NCI-H1417 (cell line): ENCODE measurements at regions not wholly inside any gene's neighbourhood (a gene's known extent, or its start where the extent isn't known, plus 50 kb on each side); places are given as distances from the start of the nearest gene placed in this dataset.

Experiments
- DNase-seq, 3 experiments: peaks; one replicate each; lab custom pipeline; 2025; lab: John Stamatoyannopoulos, UW

DNA sequence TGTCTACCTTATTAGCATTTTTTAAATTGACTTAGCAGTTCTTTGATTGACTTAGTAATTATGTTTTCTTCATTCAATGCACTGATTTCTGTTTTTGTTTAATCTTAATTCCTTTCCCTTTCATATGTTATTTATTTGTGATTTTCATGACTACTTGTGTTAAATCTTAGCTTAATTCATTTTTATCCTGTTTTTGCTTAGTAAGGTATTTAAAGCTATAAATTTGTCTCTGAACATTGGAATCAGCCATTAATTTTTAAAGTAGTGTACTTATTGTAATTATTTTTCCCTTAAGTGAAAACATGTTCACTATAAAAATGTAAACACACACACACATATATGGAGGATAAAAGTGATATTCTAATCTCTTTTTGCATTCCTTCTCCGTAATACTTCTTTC is 109.1 kb upstream of the DIPK2B start:
- DNase-seq: no peak

DNA sequence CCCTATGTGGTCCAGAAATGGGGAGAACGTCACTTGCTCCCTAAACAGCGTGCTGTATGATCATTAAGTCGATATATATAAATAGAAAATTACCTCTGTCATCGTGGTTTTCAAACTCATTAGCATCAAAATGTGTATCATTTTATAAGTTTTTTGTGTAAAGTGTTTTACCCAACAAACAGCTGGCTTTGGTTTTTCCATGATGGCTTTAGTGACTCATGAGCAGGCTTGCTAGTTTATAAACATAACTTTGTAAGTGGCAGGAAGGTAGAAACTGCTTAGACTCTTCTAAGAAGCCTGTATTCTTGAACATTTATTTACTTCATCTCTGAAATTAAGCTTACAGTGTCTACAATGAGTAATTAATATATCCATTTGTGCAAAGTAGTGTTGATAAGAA is 108.4 kb upstream of the DIPK2B start:
- no peak for DNase-seq

DNA sequence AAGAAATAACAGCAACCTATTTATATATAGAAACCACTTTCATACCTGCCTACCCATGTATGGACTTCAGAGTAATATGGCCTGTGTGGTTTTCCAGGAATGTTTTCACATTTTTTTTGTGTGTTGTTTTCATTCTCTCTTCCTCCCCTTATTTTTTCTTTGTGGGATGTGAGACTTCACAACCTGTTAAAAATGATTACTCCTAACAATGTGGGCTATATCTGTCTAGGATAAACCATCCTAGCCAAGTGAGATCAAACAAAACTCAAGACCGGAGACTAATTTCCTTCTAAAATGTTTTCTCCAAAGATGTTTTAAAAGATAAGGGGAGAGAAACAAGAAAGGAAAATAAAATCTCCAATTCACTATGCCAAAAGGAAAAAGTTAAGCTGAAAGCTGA is 106.1 kb upstream of the DIPK2B start:
- DNase-seq: no peak

DNA sequence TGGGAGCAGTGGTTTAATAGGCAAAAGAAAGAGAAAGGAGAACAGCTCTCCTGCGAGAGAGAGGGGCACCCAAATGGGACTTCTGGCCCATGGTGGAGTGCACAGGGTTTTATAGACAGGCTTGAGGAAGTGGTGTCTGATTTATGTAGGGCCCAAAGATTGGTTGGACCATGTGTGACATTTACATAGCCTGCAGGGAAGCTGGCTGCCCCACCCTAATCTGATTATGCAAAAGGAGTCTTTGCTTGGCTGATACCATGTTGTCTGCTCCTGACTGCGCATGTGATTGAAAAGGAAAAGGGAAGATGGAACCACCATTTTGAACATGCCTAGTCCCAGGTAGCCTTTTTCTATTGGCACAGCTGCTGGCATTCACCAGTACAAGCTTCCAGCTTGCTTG is 100.0 kb upstream of the DIPK2B start:
- DNase-seq: no peak

DNA sequence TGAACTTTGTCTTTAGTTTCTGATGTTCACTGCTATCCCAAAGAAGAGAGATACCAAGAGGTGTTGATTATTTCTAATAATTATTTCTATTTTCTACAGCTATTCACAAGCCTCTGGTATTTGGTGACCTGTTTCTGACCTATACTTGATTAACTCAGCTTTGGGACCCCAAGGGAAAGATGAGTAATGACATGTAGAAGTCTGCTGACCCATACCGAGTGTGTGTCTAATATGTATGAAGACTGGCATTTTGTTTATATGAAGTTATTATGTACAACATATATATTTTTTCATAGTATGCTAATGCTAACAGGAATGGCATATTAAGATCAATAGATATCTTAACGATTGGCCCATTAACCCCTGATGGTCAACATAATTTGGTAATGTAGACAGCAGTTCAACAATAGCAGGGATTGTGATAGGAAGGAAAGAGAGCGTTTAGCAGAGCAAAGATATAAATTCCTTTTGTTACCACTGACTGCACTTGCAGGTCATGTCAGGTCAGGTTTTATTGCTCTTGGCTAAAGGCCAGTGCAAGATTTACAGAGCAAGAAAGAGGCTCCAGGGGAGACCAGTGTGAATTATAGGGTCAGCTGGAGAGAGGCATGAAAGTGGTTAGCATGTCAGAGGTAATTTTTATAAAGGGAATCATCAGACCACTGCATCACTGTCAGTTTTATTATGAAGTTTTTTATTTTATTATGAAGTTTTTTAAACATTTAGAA is 94.7 kb upstream of the DIPK2B start:
- DNase-seq: peak in 2 of 3 experiments; percentile 75 to 96

DNA sequence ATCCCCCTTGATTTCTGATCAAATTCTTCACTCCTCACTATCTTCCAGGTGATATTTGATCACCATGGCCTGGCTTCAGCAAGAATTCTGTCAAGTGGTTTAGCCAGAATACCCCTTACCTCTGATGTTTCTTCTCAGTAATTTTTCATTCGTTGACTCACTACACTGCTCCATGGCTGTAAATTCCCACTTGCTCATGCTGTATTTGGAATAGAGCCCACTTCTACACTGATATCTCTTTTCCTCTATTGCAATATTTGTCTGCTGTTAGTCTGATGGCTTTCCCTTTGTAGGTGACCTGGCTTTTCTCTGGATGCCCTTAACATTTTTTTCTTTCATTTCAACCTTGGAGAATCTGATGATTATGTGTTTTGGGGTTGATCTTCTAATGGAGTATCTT is 73.9 kb upstream of the DIPK2B start:
- DNase-seq: no peak

DNA sequence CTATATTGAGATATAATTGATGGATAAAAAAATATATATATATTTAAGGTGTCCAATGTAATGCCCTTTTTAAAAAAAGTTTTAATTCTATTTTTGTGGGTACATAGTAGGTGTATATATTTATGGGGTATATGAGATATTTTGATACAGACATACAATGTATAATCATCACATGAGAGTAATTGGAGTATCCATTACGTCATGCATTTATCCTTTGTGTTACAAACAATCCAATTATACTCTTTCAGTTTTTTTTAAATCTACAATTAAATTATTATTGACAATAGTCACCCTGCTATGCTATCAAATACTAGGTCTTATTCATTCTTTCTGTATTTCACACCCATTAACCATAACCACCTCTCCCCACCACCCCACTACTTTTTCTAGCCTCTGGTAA is 66.3 kb upstream of the DIPK2B start:
- peak in 2 of 3 experiments; percentile 19 to 69 for DNase-seq

DNA sequence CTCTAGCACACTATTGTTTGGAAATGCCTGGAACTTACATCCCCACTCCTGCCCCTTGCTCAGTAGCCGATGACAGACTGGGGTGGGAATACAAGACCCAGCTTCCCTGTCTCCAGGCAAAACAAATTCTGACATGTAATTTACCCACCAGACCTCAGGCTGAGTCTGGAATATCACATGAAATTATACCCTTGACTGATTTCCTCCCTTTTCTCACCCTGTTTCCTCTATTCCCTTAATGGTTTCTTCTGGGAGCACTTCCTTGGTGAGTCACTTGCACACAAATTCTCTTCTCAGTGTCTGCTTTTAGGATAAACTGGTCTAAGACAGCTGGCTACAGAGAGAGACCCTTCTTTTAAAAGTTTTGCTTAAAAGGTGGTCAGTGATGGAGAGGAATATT is 65.8 kb upstream of the DIPK2B start:
- DNase-seq: no peak

DNA sequence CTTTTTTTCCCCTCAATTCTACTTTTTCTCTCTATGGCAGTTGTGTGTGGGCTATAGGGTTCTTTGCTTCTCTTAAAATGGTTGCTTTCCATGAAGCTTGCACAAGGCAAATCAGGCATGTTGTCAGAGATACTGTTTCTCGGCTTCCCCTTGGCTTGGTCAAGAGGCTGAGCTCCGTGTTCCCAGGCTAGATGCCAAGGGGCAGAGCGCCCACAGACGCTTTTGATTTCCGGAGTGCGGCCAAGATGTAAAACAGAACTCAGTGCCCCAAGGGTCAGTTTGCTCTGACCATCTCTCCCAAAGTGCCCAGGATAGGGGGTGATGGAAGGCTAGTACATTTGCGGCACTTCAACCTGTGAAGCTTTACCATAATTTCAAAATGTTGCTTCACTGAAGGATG is 64.2 kb upstream of the DIPK2B start:
- DNase-seq: no peak

DNA sequence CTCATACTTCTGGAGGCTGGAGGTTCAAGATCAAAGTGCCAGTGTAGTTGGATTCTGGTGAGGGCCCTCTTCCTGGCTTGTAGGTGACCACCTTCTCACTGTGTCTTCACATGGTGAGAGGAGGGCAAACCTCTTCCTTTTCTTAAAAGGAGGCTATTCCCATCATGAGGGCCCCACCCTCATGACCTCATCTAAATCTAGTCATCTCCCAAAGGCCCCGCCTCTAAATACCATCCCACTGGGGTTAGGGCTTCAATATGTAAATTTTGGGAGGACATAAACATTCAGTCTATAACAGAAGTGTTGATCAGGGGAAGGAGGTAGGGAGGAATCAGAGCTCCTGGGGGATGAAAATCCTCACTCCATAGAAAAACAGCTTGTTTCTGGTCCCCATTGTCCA is 60.8 kb upstream of the DIPK2B start:
- DNase-seq: no peak

DNA sequence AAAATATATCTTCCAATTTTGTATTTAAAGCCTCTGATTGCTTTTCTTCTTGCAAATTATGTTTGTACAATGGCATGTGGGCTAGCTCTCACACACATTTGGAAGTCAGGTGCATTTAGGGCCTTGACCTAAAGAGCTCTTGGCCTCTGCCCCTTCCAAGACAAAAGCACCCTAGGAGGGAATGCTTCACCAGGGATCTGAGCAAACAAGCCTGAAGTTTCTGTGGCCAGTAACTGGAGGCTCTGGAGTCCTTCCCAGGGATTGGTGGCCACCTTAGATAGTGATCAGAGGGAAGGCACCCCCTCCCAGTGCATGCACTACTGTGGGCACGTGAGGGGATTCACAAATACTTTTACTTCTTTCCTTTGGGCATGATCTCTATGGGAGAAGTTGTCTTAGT is 60.3 kb upstream of the DIPK2B start:
- no peak for DNase-seq

DNA sequence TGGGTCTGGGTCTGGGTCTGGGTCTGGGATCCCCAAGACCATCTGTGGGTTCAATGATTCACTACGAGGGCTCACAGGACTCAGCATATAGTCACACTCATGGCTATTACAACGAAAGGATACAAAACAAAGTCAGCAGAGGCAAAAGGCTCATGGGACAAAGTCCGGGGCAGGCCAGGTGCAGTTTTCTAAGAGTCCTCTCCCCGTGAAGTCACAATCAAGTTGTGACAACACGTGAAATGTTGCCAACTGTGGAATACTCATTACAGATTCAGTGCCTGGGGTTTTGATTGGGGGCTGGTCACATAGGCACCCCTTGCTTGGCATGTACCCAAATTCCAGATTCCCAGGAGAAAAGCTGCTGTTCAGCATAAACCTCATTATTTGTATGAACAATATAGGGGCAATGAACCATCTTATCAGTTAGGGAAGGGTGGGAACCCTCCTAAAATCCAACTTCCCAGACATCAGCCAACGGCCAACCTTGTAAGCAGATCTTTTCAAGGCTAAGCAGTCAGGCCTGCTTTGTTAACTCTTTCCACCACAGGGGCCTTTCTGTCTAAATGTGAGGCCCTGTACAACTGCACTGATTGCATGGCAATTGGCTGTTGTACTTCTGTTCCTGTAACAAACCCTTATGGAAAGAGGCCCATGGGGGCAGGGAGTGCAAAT is 58.2 kb upstream of the DIPK2B start:
- DNase-seq: no peak
